SK-N-SH (cell line): ENCODE measurements at regions not wholly inside any gene's neighbourhood (a gene's known extent, or its start where the extent isn't known, plus 50 kb on each side); places are given as distances from the start of the nearest gene placed in this dataset.

ENCODE experiments used
- CTCF ChIA-PET: fragments of 300-600, 350-600 bp; formaldehyde crosslinking; extraction: SDS; loops from one replicate; lab custom pipeline; 2021; lab: Yijun Ruan, JAX
- POLR2A ChIA-PET: fragments of 350-600 bp; sonication (Branson Sonifier 250); formaldehyde crosslinking; extraction: SDS; loops from one replicate; lab custom pipeline; 2020; ENCODE audit warnings: antibody characterized with exemption, inconsistent platforms; lab: Yijun Ruan, JAX
- DNase-seq: peaks from one replicate; pipeline ENCODE4 v3.0.0; 2012
- H2AFZ ChIP-seq: fragments of 200-600 bp; sonication (generic); 2 replicates; pipeline ENCODE4 v1.8.1; 2016; ENCODE audit warnings: antibody characterized with exemption, mild to moderate bottlenecking, low read depth
- H3F3A ChIP-seq: fragments of 200-600 bp; sonication (generic); replicated peaks from 2 replicates; pipeline ENCODE3; 2016; ENCODE audit warnings: antibody characterized with exemption, mild to moderate bottlenecking; ENCODE audit not compliant: insufficient read depth
- H3K27ac ChIP-seq, 2 experiments: fragments of 200-500 bp in 1 of 2; fragments of 200-600 bp in 1 of 2; sonication (Bioruptor generic) in 1 of 2; sonication (generic), shearing (Covaris generic) in 1 of 2; 2 replicates each; pipeline versions ENCODE4 v1.5.1 to v1.6.1; 2014 to 2016; ENCODE audit warnings: low read depth in 2 of 2, inconsistent platforms in 1 of 2, low read length in 1 of 2, mild to moderate bottlenecking in 1 of 2, mixed read lengths in 1 of 2
- H3K27me3 ChIP-seq: fragments of 200-600 bp; sonication (generic), shearing (Covaris generic); 2 replicates; pipeline ENCODE4 v1.6.1; 2016; ENCODE audit warnings: mixed run types; ENCODE audit not compliant: insufficient read depth
- H3K36me3 ChIP-seq, 2 experiments: fragments of 200-500 bp in 1 of 2; fragments of 200-600 bp in 1 of 2; sonication (Bioruptor generic) in 1 of 2; sonication (generic) in 1 of 2; replicated peaks in 1 of 2; 2 replicates each; pipeline versions ENCODE3 to v1.5.1; 2014 to 2016; ENCODE audit warnings: low read length in 1 of 2, mild to moderate bottlenecking in 1 of 2; ENCODE audit not compliant: insufficient read depth in 2 of 2, control insufficient read depth in 1 of 2
- H3K4me1 ChIP-seq, 2 experiments: fragments of 200-500 bp in 1 of 2; fragments of 200-600 bp in 1 of 2; sonication (Bioruptor generic) in 1 of 2; sonication (generic), shearing (Covaris generic) in 1 of 2; 2 replicates each; pipeline versions ENCODE4 v1.5.1 to v1.6.1; 2014 to 2016; ENCODE audit warnings: low read depth in 1 of 2, low read length in 1 of 2, mixed run types in 1 of 2; ENCODE audit not compliant: insufficient read depth in 2 of 2, control insufficient read depth in 1 of 2
- H3K4me2 ChIP-seq: fragments of 200-600 bp; sonication (generic), shearing (Covaris generic); 2 replicates; pipeline ENCODE4 v1.6.1; 2017; ENCODE audit warnings: mixed run types
- H3K4me3 ChIP-seq, 2 experiments: fragments of 200-500 bp in 1 of 2; fragments of 200-600 bp in 1 of 2; sonication (Bioruptor generic) in 1 of 2; sonication (generic), shearing (Covaris generic) in 1 of 2; 2 replicates each; pipeline versions ENCODE4 v1.5.1 to v1.8.1; 2014 to 2016; ENCODE audit warnings: low read depth in 2 of 2, inconsistent platforms in 1 of 2, low read length in 1 of 2, mild to moderate bottlenecking in 1 of 2, mixed read lengths in 1 of 2, moderate library complexity in 1 of 2
- H3K79me2 ChIP-seq: fragments of 200-600 bp; sonication (generic); 2 replicates; pipeline ENCODE4 v1.8.1; 2017; ENCODE audit warnings: mild to moderate bottlenecking; ENCODE audit not compliant: insufficient read depth
- H3K9ac ChIP-seq: fragments of 200-600 bp; sonication (generic); 2 replicates; pipeline ENCODE4 v1.6.1; 2017; ENCODE audit warnings: mixed run types
- H3K9me2 ChIP-seq: fragments of 200-600 bp; sonication (generic); 2 replicates; pipeline ENCODE4 v1.6.1; 2017; ENCODE audit warnings: mixed run types
- H3K9me3 ChIP-seq: fragments of 200-600 bp; sonication (generic); 2 replicates; pipeline ENCODE4 v1.6.1; 2017; ENCODE audit warnings: mixed run types, mild to moderate bottlenecking, moderate library complexity
- H4K20me1 ChIP-seq: fragments of 200-600 bp; sonication (generic); 2 replicates; pipeline ENCODE4 v1.6.1; 2017; ENCODE audit warnings: mild to moderate bottlenecking, mixed run types; ENCODE audit not compliant: insufficient read depth
- ELF1 ChIP-seq: IDR thresholded peaks from 2 replicates; pipeline ENCODE4 v1.4.0; 2012
- EP300 ChIP-seq, 2 experiments: IDR thresholded peaks; 2 replicates each; pipeline versions ENCODE4 v1.4.0 to v1.6.1; 2012; ENCODE audit warnings: borderline replicate concordance in 1 of 2, low read depth in 1 of 2, low read length in 1 of 2
- FOXJ3 ChIP-seq: sonication (generic); formaldehyde crosslinking; IDR thresholded peaks from 2 replicates; pipeline ENCODE4 v1.5.1; 2020; ENCODE audit warnings: mild to moderate bottlenecking, missing genetic modification reagents
- GABPA ChIP-seq: IDR thresholded peaks from 2 replicates; pipeline ENCODE4 v1.4.0; 2012; ENCODE audit warnings: low read depth, mild to moderate bottlenecking
- GATA2 ChIP-seq: sonication (generic); formaldehyde crosslinking; IDR thresholded peaks from 2 replicates; pipeline ENCODE4 v1.5.0; 2020; ENCODE audit warnings: mild to moderate bottlenecking, missing genetic modification reagents
- MEF2A ChIP-seq: IDR thresholded peaks from 2 replicates; pipeline ENCODE4 v1.4.0; 2012; ENCODE audit warnings: low read depth, borderline replicate concordance
- NFIC ChIP-seq: IDR thresholded peaks from 2 replicates; pipeline ENCODE4 v1.4.0; 2012; ENCODE audit warnings: borderline replicate concordance
- RAD21 ChIP-seq: IDR thresholded peaks from 2 replicates; pipeline ENCODE4 v1.6.1; 2012; ENCODE audit warnings: mild to moderate bottlenecking, low read length
- RCOR1 ChIP-seq: fragments of 150-350 bp; IDR thresholded peaks from 2 replicates; pipeline ENCODE4 v1.6.1; 2017; ENCODE audit warnings: antibody characterized with exemption, low read length
- REST ChIP-seq: IDR thresholded peaks from 2 replicates; pipeline ENCODE4 v1.6.1; 2012; ENCODE audit warnings: mild to moderate bottlenecking, low read depth, low read length, moderate library complexity
- RXRA ChIP-seq: IDR thresholded peaks from 2 replicates; pipeline ENCODE4 v1.4.0; 2012; ENCODE audit warnings: low read depth, mild to moderate bottlenecking, borderline replicate concordance
- TCF12 ChIP-seq: IDR thresholded peaks from 2 replicates; pipeline ENCODE4 v1.4.0; 2012
- TEAD4 ChIP-seq: IDR thresholded peaks from 2 replicates; pipeline ENCODE4 v1.4.0; 2012; ENCODE audit warnings: mild to moderate bottlenecking, borderline replicate concordance; ENCODE audit not compliant: insufficient read depth
- YY1 ChIP-seq: IDR thresholded peaks from 2 replicates; pipeline ENCODE4 v1.4.0; 2012; ENCODE audit warnings: low read depth, mild to moderate bottlenecking
- WGBS: methylation state at CpG from one replicate; pipeline ENCODE4 v1.1.6; 2017; ENCODE audit warnings: low lambda C conversion rate; 5-methylcytosine and 5-hydroxymethylcytosine counted together
- TF ChIP-seq, protein P1 (sequence below): IDR thresholded peaks from 2 replicates; pipeline ENCODE4; 2012
- TF ChIP-seq, protein P2 (sequence below): fragments of 200-600 bp; sonication (generic); IDR thresholded peaks from 2 replicates; pipeline ENCODE4 v1.6.1; 2017; ENCODE audit warnings: antibody characterized with exemption, mild to moderate bottlenecking, moderate library complexity
- TF ChIP-seq, protein P3 (sequence below): fragments of 150-350 bp; IDR thresholded peaks from 2 replicates; pipeline ENCODE4 v1.6.1; 2017; ENCODE audit warnings: antibody characterized with exemption, low read length, low read depth, borderline replicate concordance
- TF ChIP-seq, protein P4 (sequence below): IDR thresholded peaks from 2 replicates; pipeline ENCODE4 v1.4.0; 2012; ENCODE audit warnings: low read depth, borderline replicate concordance

DNA sequence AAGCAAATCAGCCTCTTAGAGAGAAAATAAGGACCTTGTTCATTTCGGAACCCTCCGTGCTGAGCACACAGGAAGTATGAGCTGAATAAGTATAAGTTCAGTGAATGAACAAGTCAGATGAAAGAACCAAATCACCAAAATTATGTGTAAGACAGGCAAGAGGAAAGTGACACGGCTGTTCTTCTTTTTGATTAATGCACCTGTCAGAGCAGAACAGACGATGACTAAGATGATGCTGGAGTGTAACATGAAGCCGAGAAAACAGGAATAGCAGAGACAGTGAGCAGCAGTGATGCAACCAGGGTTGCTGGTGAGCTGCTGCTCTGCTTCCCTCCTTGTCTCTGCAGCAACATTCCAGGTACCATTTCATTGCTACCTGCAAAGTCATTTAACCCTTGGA is 861.1 kb downstream of the GALC start:
- Histone ChIP-seq H3K79me2 (no peaks in the 10 kb centered on the region), H3K4me2 (no peak overlapping the region), H3K9ac (no peak overlapping the region), H4K20me1 (no peaks in the 10 kb centered on the region), H3K27me3 (no peaks in the 10 kb centered on the region), H3F3A (no peaks in the 10 kb centered on the region), H3K27ac (no peak overlapping the region), H3K4me1 (no peaks in the 10 kb centered on the region), H3K4me3 (no peak overlapping the region), H2AFZ (no peak overlapping the region), H3K36me3 (no peaks in the 10 kb centered on the region), H3K9me2 (no peaks in the 10 kb centered on the region), H3K9me3 (no peaks in the 10 kb centered on the region)
- ChIA-PET POLR2A (no interaction called here), CTCF (interaction anchor here (1.0 kb wide), 1 partner anchor 12 kb away, joined by 3 read pairs; no protein-coding TSS in a partner anchor)
- 20% methylated on average over 5 of the region's 5 CpGs for WGBS
- DNase-seq = no peak
- TF ChIP-seq, protein P1, sequence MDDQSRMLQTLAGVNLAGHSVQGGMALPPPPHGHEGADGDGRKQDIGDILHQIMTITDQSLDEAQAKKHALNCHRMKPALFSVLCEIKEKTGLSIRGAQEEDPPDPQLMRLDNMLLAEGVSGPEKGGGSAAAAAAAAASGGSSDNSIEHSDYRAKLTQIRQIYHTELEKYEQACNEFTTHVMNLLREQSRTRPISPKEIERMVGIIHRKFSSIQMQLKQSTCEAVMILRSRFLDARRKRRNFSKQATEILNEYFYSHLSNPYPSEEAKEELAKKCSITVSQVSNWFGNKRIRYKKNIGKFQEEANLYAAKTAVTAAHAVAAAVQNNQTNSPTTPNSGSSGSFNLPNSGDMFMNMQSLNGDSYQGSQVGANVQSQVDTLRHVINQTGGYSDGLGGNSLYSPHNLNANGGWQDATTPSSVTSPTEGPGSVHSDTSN = no peak
- TF ChIP-seq EP300 (IDR thresholded peaks at IDR 0.05; ENCODE audit: borderline replicate concordance in 1 of 2, low read depth in 1 of 2, low read length in 1 of 2) (no peak), FOXJ3 (CRISPR knock-in tag) (no peak), RCOR1 (no peak)

DNA sequence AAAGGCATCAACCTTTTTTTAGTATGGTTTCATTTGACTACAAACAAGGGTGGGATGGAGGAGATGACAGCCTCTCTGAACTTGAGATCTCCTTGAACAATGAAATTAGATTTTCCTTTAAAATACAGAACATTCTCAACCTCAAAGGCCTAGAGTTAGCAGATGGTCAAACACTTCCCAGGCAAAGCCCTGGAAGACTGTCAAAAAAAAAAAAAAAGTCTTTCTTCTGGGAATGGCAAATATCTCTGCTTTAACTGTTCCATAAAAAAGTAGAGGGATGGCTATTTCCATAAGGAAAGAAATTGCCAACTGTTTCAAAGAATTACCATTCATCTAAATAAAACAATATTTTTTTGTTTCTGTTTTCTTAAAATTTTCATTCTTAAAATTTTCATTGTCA is 870.8 kb downstream of the GALC start:
- TF ChIP-seq, protein P2, sequence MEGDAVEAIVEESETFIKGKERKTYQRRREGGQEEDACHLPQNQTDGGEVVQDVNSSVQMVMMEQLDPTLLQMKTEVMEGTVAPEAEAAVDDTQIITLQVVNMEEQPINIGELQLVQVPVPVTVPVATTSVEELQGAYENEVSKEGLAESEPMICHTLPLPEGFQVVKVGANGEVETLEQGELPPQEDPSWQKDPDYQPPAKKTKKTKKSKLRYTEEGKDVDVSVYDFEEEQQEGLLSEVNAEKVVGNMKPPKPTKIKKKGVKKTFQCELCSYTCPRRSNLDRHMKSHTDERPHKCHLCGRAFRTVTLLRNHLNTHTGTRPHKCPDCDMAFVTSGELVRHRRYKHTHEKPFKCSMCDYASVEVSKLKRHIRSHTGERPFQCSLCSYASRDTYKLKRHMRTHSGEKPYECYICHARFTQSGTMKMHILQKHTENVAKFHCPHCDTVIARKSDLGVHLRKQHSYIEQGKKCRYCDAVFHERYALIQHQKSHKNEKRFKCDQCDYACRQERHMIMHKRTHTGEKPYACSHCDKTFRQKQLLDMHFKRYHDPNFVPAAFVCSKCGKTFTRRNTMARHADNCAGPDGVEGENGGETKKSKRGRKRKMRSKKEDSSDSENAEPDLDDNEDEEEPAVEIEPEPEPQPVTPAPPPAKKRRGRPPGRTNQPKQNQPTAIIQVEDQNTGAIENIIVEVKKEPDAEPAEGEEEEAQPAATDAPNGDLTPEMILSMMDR = no peak
- TF ChIP-seq REST (no peak), GATA2 (no peak), TCF12 (no peak), FOXJ3 (CRISPR knock-in tag) (no peak), TEAD4 (no peak), RAD21 (no peak), YY1 (no peak), RCOR1 (no peak), NFIC (no peak), RXRA (no peak), ELF1 (no peak), GABPA (no peak), MEF2A (no peak)
- TF ChIP-seq, protein P1 = no peak
- TF ChIP-seq, protein P3, sequence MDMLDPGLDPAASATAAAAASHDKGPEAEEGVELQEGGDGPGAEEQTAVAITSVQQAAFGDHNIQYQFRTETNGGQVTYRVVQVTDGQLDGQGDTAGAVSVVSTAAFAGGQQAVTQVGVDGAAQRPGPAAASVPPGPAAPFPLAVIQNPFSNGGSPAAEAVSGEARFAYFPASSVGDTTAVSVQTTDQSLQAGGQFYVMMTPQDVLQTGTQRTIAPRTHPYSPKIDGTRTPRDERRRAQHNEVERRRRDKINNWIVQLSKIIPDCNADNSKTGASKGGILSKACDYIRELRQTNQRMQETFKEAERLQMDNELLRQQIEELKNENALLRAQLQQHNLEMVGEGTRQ = no peak
- TF ChIP-seq, protein P4, sequence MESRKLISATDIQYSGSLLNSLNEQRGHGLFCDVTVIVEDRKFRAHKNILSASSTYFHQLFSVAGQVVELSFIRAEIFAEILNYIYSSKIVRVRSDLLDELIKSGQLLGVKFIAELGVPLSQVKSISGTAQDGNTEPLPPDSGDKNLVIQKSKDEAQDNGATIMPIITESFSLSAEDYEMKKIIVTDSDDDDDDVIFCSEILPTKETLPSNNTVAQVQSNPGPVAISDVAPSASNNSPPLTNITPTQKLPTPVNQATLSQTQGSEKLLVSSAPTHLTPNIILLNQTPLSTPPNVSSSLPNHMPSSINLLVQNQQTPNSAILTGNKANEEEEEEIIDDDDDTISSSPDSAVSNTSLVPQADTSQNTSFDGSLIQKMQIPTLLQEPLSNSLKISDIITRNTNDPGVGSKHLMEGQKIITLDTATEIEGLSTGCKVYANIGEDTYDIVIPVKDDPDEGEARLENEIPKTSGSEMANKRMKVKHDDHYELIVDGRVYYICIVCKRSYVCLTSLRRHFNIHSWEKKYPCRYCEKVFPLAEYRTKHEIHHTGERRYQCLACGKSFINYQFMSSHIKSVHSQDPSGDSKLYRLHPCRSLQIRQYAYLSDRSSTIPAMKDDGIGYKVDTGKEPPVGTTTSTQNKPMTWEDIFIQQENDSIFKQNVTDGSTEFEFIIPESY = no peak
- TF ChIP-seq, all 33 proteins: peak for 0
- Histone ChIP-seq H3K27me3 (no peaks in the 10 kb centered on the region), H3K9me2 (no peaks in the 10 kb centered on the region), H4K20me1 (no peaks in the 10 kb centered on the region), H2AFZ (no peak overlapping the region), H3K9me3 (no peaks in the 10 kb centered on the region), H3K9ac (no peak overlapping the region), H3K79me2 (no peaks in the 10 kb centered on the region), H3K4me2 (no peak overlapping the region), H3K4me1 (no peaks in the 10 kb centered on the region), H3F3A (no peaks in the 10 kb centered on the region), H3K27ac (no peak overlapping the region), H3K4me3 (no peak overlapping the region), H3K36me3 (no peaks in the 10 kb centered on the region)
- POLR2A ChIA-PET = no interaction called here
- CTCF ChIA-PET = no interaction called here
- DNase-seq = no peak
